K562 (cell line): ENCODE measurements at regions not wholly inside any gene's neighbourhood (a gene's known extent, or its start where the extent isn't known, plus 50 kb on each side); places are given as distances from the start of the nearest gene placed in this dataset.

ENCODE experiments used
- ATAC-seq: fragments of 200-7000 bp; cut with Tn5 transposase; 3 replicates; pipeline ENCODE4 v1.9.1; 2020; ENCODE audit warnings: moderate library complexity
- BruUV-seq: library from RNA; stranded (reverse); fragments of 400-500 nt; replicated peaks from 2 replicates; lab custom pipeline; 2021; lab: Mats Ljungman, UMichigan
- CTCF ChIA-PET: fragments of 300-600 bp; formaldehyde crosslinking; extraction: SDS; loops from one replicate; lab custom pipeline; 2021; ENCODE audit warnings: low intra/inter-chr PET ratio; lab: Yijun Ruan, JAX
- POLR2A ChIA-PET: fragments of 300-600, 350-650 bp; sonication (Branson Sonifier 250); formaldehyde crosslinking; extraction: SDS; loops from one replicate; lab custom pipeline; 2021; ENCODE audit warnings: antibody characterized with exemption, inconsistent platforms; lab: Yijun Ruan, JAX
- DNase-seq, 4 experiments: peaks; one replicate each; pipeline versions ENCODE4 v3.0.0 to v3.0.0-alpha.2; 2011 to 2018; ENCODE audit warnings: low spot score in 3 of 4, mixed read lengths in 3 of 4; ENCODE audit errors: extremely low read depth in 1 of 4
- FAIRE-seq: peaks from 2 replicates; lab custom pipeline; 2011; peaks lifted over from hg19 to GRCh38; lab: Jason Lieb, UNC
- H2AFZ ChIP-seq: 2 replicates; pipeline ENCODE4 v1.6.0; 2011; ENCODE audit warnings: low read depth, low read length, control low read depth, inconsistent platforms
- H3K27ac ChIP-seq: fragments of 200-600 bp; 3 replicates; pipeline ENCODE4 v1.8.0; 2011; ENCODE audit warnings: low read depth, mild to moderate bottlenecking, control low read depth, inconsistent platforms, low read length, moderate library complexity, mixed read lengths; ENCODE audit errors: extremely low read depth
- H3K27me3 ChIP-seq, 2 experiments: fragments of 300-600 bp in 1 of 2; 2 replicates in 1 of 2; 3 replicates in 1 of 2; pipeline versions ENCODE4 v1.6.0 to v1.8.0; 2011; ENCODE audit warnings: inconsistent platforms in 2 of 2, low read length in 2 of 2, mild to moderate bottlenecking in 1 of 2, mixed read lengths in 1 of 2, moderate library complexity in 1 of 2; ENCODE audit not compliant: control insufficient read depth in 2 of 2, insufficient read depth in 2 of 2
- H3K36me3 ChIP-seq: fragments of 300-600 bp; 3 replicates; pipeline ENCODE4 v1.8.0; 2011; ENCODE audit warnings: mild to moderate bottlenecking, low read length, inconsistent platforms; ENCODE audit not compliant: control insufficient read depth, insufficient read depth
- H3K4me1 ChIP-seq, 2 experiments: fragments of 200-600 bp in 1 of 2; replicated peaks in 1 of 2; 2 replicates in 1 of 2; 3 replicates in 1 of 2; pipeline versions ENCODE4 v1.5.1 to v1.8.0; 2011; ENCODE audit warnings: inconsistent platforms in 2 of 2, low read length in 2 of 2, mild to moderate bottlenecking in 1 of 2, mixed read lengths in 1 of 2, moderate library complexity in 1 of 2; ENCODE audit not compliant: control insufficient read depth in 2 of 2, insufficient read depth in 2 of 2
- H3K4me2 ChIP-seq: 2 replicates; pipeline ENCODE4 v1.6.1; 2011; ENCODE audit warnings: low read length, control low read depth, inconsistent platforms, mixed read lengths; ENCODE audit not compliant: insufficient read depth
- H3K4me3 ChIP-seq: fragments of 200-600 bp; sonication (generic), shearing (Covaris generic); 2 replicates; pipeline ENCODE4 v1.5.1; 2016; ENCODE audit warnings: control low read depth, inconsistent platforms
- H3K79me2 ChIP-seq: fragments of 200-600 bp; 3 replicates; pipeline ENCODE4 v1.8.0; 2011; ENCODE audit warnings: low read length, inconsistent platforms; ENCODE audit not compliant: control insufficient read depth, insufficient read depth
- H3K9ac ChIP-seq, 2 experiments: 2 replicates each; pipeline versions ENCODE4 v1.6.0 to v1.6.1; 2011; ENCODE audit warnings: low read depth in 2 of 2, low read length in 2 of 2, control low read depth in 1 of 2, inconsistent platforms in 1 of 2, mild to moderate bottlenecking in 1 of 2, mixed read lengths in 1 of 2; ENCODE audit not compliant: insufficient read depth in 1 of 2
- H3K9me1 ChIP-seq: one replicate; pipeline ENCODE4 v1.6.0; 2011; ENCODE audit warnings: inconsistent platforms, mild to moderate bottlenecking, low read length, moderate library complexity; ENCODE audit not compliant: control insufficient read depth, insufficient read depth
- H3K9me3 ChIP-seq: replicated peaks from 2 replicates; pipeline ENCODE4 v1.5.1; 2011; ENCODE audit warnings: low read depth, low read length, inconsistent platforms; ENCODE audit not compliant: control insufficient read depth, insufficient read depth
- H4K20me1 ChIP-seq: replicated peaks from 2 replicates; pipeline ENCODE4 v1.6.1; 2011; ENCODE audit warnings: low read length, inconsistent platforms, mixed read lengths; ENCODE audit not compliant: control insufficient read depth, insufficient read depth
- CC2D1A ChIP-seq: fragments of 450-650 bp; IDR thresholded peaks from 2 replicates; pipeline ENCODE4 v1.6.1; 2017; ENCODE audit warnings: mild to moderate bottlenecking
- CTCFL ChIP-seq: IDR thresholded peaks from 2 replicates; pipeline ENCODE4 v1.6.1; 2011; ENCODE audit warnings: borderline replicate concordance, low read depth, mild to moderate bottlenecking, moderate library complexity, low read length; ENCODE audit not compliant: insufficient read depth, poor library complexity, severe bottlenecking
- E2F5 ChIP-seq: sonication (generic); formaldehyde crosslinking; IDR thresholded peaks from 2 replicates; pipeline ENCODE4 v1.8.0; 2022; ENCODE audit warnings: mild to moderate bottlenecking, missing genetic modification reagents
- ELF4 ChIP-seq: fragments of 450-650 bp; formaldehyde crosslinking; IDR thresholded peaks from 2 replicates; pipeline ENCODE4 v1.4.0; 2022; ENCODE audit warnings: missing genetic modification characterization
- KLF10 ChIP-seq: fragments of 250-450 bp; sonication (Bioruptor Pico); IDR thresholded peaks from 2 replicates; pipeline ENCODE4 v1.6.1; 2021; ENCODE audit warnings: matching md5 sums
- WGBS: fragments of 100-300 bp; shearing (Covaris generic); methylation state at CpG from one replicate; pipeline ENCODE4 v1.1.6; 2016; ENCODE audit warnings: low coverage, mixed read lengths; ENCODE audit not compliant: insufficient coverage; ENCODE audit errors: missing lambda C conversion rate; 5-methylcytosine and 5-hydroxymethylcytosine counted together
- in situ Hi-C: fragments of 300-500 bp; cut with MboI; formaldehyde crosslinking; loops from 4 replicates; pipeline ENCODE4 v1.15.0; 2018; ENCODE audit warnings: inconsistent platforms, mixed read lengths
- intact Hi-C: fragments of 100-400 bp; cut with micrococcal nuclease; formaldehyde crosslinking; loops from 2 replicates; pipeline ENCODE4 v1.14.2; 2022

- TF ChIP-seq CTCFL, result no peak
- TF ChIP-seq, all 486 proteins: peak for 0
Observed at GRCh38 chr21:25501462-25501861, 105.8 kb downstream of the MRPL39 start (continued).

- DNase-seq (no peak), ATAC-seq (no peak), FAIRE-seq (no peak)
- intact Hi-C loops (no loop called here), in situ Hi-C loops (no loop called here)
- H3K9me3 ChIP-seq, result no peaks in the 10 kb centered on the region; the same call in 1 of the 2 replicates
- ChIA-PET POLR2A (no interaction called here), CTCF (no interaction called here)
- no peaks in the 10 kb centered on the region for H3K27me3 ChIP-seq
- no peak overlapping the region for H3K4me2 ChIP-seq
- H3K36me3 ChIP-seq, result no peaks in the 10 kb centered on the region
- BruUV-seq, result no TSS peak
- no peak overlapping the region for H3K4me3 ChIP-seq
- no peak overlapping the region for H2AFZ ChIP-seq
- no peaks in the 10 kb centered on the region for H4K20me1 ChIP-seq
- H3K9me1 ChIP-seq, result no peaks in the 10 kb centered on the region
- H3K9ac ChIP-seq, result no peak overlapping the region
- 5% methylated on average over 2 of the region's 2 CpGs for WGBS
- no peak overlapping the region for H3K27ac ChIP-seq
- no peaks in the 10 kb centered on the region for H3K4me1 ChIP-seq
- TF ChIP-seq CC2D1A (no peak), E2F5 (CRISPR knock-in tag) (no peak), KLF10 (CRISPR knock-in tag) (no peak), ELF4 (no peak)
- H3K79me2 ChIP-seq, result no peaks in the 10 kb centered on the region
Observed at GRCh38 chr21:25500598-25500997, 106.7 kb downstream of the MRPL39 start.
